ENCODE measurements at regions not wholly inside any gene's neighbourhood (a gene's known extent, or its start where the extent isn't known, plus 50 kb on each side); places are given as distances from the start of the nearest gene placed in this dataset.
"Not testable (repeated sequence)": the region's sequence is repeated elsewhere in the genome, so short reads cannot be mapped to it uniquely, and the experiment has no call there.

- H3K27ac ChIP-seq (ENCODE audit: insufficient read depth, low read length, poor library complexity, severe bottlenecking), result no peak overlapping the region
- H3K27me3 ChIP-seq (replicated peaks; ENCODE audit: control insufficient read depth, insufficient read depth, low read length, poor library complexity, severe bottlenecking), result no peaks in the 10 kb centered on the region
- H3K9me3 ChIP-seq (ENCODE audit: control insufficient read depth, low read length), result no peaks in the 10 kb centered on the region
- H3K4me3 ChIP-seq (ENCODE audit: insufficient read depth, low read depth, low read length, poor library complexity, severe bottlenecking), result no peak overlapping the region
- no peaks in the 10 kb centered on the region for H3K4me1 ChIP-seq (ENCODE audit: control insufficient read depth, insufficient read depth, low read length, poor library complexity, severe bottlenecking)
- DNase-seq, result no peak
- H3K36me3 ChIP-seq (ENCODE audit: control insufficient read depth, insufficient read depth, low read length), result no peaks in the 10 kb centered on the region
Measured at GRCh38 chr7:69365651-69366192, 232.6 kb upstream of the AUTS2 start.

DNA sequence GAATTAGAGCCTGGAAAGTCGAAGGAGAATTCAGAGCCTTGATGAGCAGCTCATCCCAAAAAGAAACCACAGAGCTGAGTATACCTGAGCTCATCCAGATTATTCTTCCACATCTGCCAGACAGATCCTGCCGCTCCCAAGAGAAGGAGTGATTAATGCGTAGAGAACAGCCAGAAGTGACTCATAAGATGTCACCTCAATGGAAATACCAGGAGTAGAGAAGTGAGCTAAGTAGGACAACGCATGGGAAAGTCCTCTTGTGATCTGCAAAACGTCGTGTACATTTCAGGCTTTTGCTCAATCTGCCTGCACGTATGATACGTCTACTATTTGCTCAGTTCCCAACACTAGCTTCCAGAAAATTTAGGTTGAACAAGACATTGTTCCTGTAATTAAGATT, 230.5 kb upstream of the AUTS2 start:
- no peak for DNase-seq
- Histone ChIP-seq H3K4me1 (ENCODE audit: control insufficient read depth, insufficient read depth, low read length, poor library complexity, severe bottlenecking) (no peaks in the 10 kb centered on the region), H3K9me3 (ENCODE audit: control insufficient read depth, low read length) (no peaks in the 10 kb centered on the region), H3K36me3 (ENCODE audit: control insufficient read depth, insufficient read depth, low read length) (no peaks in the 10 kb centered on the region), H3K27ac (ENCODE audit: insufficient read depth, low read length, poor library complexity, severe bottlenecking) (no peak overlapping the region), H3K4me3 (ENCODE audit: insufficient read depth, low read depth, low read length, poor library complexity, severe bottlenecking) (no peak overlapping the region), H3K27me3 (replicated peaks; ENCODE audit: control insufficient read depth, insufficient read depth, low read length, poor library complexity, severe bottlenecking) (no peaks in the 10 kb centered on the region)

DNA sequence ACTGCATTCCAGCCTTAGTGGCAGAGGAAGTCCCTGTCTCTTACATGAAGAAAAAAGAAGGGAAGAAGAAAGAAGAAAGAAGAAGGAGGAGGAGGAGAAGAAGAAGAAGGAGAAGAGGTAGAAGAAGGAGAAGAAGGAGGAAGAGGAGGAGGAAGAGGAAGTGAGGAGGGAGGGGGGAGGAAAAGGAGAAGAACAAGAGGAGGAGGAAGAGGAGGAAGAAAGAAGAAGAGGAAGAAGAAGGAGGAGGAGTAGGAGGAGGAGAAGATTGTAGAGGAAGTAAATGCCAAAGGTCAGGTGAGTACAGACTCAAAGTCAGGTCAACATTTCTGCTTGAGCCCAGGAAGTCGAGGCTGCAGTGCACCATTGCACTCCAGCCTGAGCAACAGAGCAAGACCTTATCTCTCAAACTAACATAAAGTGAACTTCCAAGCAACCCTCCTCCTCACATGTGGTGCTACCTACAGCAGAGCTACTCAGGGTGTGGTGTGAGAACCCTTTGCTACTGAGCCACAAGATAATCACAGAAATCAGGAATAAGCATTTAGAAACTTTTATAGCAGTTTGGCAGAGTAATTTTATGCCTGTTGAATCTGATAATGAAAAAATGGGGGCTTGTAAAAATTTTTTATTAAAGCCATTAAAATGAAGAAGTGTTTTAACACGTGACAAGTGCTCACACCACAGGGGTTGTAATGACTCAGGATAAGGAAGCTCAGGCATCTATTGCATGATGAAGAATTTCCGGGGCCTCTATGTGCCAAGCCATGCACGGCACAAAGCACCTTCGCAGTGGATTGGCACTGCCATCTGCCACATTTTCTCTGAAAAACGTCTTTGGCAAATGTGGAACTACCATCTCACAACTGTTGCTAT, 224.9 kb upstream of the AUTS2 start:
- no peak for DNase-seq
- Histone ChIP-seq H3K27me3 (replicated peaks; ENCODE audit: control insufficient read depth, insufficient read depth, low read length, poor library complexity, severe bottlenecking) (no peaks in the 10 kb centered on the region), H3K4me3 (ENCODE audit: insufficient read depth, low read depth, low read length, poor library complexity, severe bottlenecking) (no peak overlapping the region), H3K27ac (ENCODE audit: insufficient read depth, low read length, poor library complexity, severe bottlenecking) (no peak overlapping the region), H3K4me1 (ENCODE audit: control insufficient read depth, insufficient read depth, low read length, poor library complexity, severe bottlenecking) (no peaks in the 10 kb centered on the region), H3K9me3 (ENCODE audit: control insufficient read depth, low read length) (no peaks in the 10 kb centered on the region), H3K36me3 (ENCODE audit: control insufficient read depth, insufficient read depth, low read length) (no peaks in the 10 kb centered on the region)

DNA sequence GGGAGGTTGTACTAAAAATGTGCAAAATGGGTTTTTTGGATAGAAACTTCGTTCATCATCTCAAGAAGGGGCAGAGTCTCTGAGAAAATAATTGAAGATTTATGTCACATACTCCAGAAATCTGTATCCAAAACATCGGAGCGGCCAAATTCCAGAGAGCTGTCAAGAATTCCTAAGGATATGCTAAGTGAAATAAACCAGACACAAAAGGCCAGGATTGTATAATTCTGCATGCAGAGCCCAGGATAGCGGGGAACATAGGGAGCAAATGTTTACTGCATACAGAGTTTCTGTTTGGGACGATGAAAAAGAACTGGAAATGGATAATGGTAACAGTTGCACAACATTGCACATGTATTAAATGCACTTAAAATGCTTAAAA, 224.2 kb upstream of the AUTS2 start:
- Histone ChIP-seq H3K27me3 (replicated peaks; ENCODE audit: control insufficient read depth, insufficient read depth, low read length, poor library complexity, severe bottlenecking) (no peaks in the 10 kb centered on the region), H3K4me3 (ENCODE audit: insufficient read depth, low read depth, low read length, poor library complexity, severe bottlenecking) (no peak overlapping the region), H3K9me3 (ENCODE audit: control insufficient read depth, low read length) (no peaks in the 10 kb centered on the region), H3K4me1 (ENCODE audit: control insufficient read depth, insufficient read depth, low read length, poor library complexity, severe bottlenecking) (no peaks in the 10 kb centered on the region), H3K27ac (ENCODE audit: insufficient read depth, low read length, poor library complexity, severe bottlenecking) (no peak overlapping the region), H3K36me3 (ENCODE audit: control insufficient read depth, insufficient read depth, low read length) (no peaks in the 10 kb centered on the region)
- DNase-seq, result no peak

GRCh38 chr7:69377191-69377590, 221.1 kb upstream of the AUTS2 start:
- no peak overlapping the region for H3K4me3 ChIP-seq (ENCODE audit: insufficient read depth, low read depth, low read length, poor library complexity, severe bottlenecking)
- H3K27me3 ChIP-seq (replicated peaks; ENCODE audit: control insufficient read depth, insufficient read depth, low read length, poor library complexity, severe bottlenecking), result no peaks in the 10 kb centered on the region
- DNase-seq, result no peak
- no peaks in the 10 kb centered on the region for H3K36me3 ChIP-seq (ENCODE audit: control insufficient read depth, insufficient read depth, low read length)
- no peak overlapping the region for H3K27ac ChIP-seq (ENCODE audit: insufficient read depth, low read length, poor library complexity, severe bottlenecking)
- no peaks in the 10 kb centered on the region for H3K4me1 ChIP-seq (ENCODE audit: control insufficient read depth, insufficient read depth, low read length, poor library complexity, severe bottlenecking)
- H3K9me3 ChIP-seq (ENCODE audit: control insufficient read depth, low read length), result no peaks in the 10 kb centered on the region

- no peaks in the 10 kb centered on the region for H3K36me3 ChIP-seq (ENCODE audit: control insufficient read depth, insufficient read depth, low read length)
- no peaks in the 10 kb centered on the region for H3K9me3 ChIP-seq (ENCODE audit: control insufficient read depth, low read length)
- H3K4me3 ChIP-seq (ENCODE audit: insufficient read depth, low read depth, low read length, poor library complexity, severe bottlenecking), result no peak overlapping the region
- no peaks in the 10 kb centered on the region for H3K27me3 ChIP-seq (replicated peaks; ENCODE audit: control insufficient read depth, insufficient read depth, low read length, poor library complexity, severe bottlenecking)
- H3K27ac ChIP-seq (ENCODE audit: insufficient read depth, low read length, poor library complexity, severe bottlenecking), result no peak overlapping the region
- H3K4me1 ChIP-seq (ENCODE audit: control insufficient read depth, insufficient read depth, low read length, poor library complexity, severe bottlenecking), result no peaks in the 10 kb centered on the region
- no peak for DNase-seq
Measured at GRCh38 chr7:69388452-69389137, 209.7 kb upstream of the AUTS2 start.

DNA sequence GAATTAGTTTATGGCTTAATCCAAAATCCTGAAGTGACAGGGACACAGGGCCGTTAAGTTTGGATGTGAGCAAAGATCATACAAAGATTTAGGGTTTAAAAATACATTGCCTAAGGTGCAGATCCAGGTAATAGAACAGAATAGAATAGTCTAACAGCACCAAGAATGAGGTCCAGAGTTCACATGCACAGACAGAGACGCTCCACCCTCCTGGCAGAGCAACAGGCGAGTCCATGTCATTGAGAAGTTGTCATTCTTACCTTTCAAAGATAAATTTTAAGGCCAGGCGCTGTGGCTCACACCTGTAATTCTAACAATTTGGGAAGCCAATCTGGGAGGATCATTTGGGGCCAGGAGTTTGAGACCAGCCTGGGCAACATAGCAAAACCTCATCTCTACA, 209.1 kb upstream of the AUTS2 start:
- Histone ChIP-seq H3K36me3 (ENCODE audit: control insufficient read depth, insufficient read depth, low read length) (no peaks in the 10 kb centered on the region), H3K9me3 (ENCODE audit: control insufficient read depth, low read length) (no peaks in the 10 kb centered on the region), H3K27me3 (replicated peaks; ENCODE audit: control insufficient read depth, insufficient read depth, low read length, poor library complexity, severe bottlenecking) (no peaks in the 10 kb centered on the region), H3K4me1 (ENCODE audit: control insufficient read depth, insufficient read depth, low read length, poor library complexity, severe bottlenecking) (no peaks in the 10 kb centered on the region), H3K27ac (ENCODE audit: insufficient read depth, low read length, poor library complexity, severe bottlenecking) (no peak overlapping the region), H3K4me3 (ENCODE audit: insufficient read depth, low read depth, low read length, poor library complexity, severe bottlenecking) (no peak overlapping the region)
- no peak for DNase-seq

GRCh38 chr7:69393912-69394311, 204.4 kb upstream of the AUTS2 start:
- not testable (repeated sequence) for H3K9me3 ChIP-seq (ENCODE audit: control insufficient read depth, low read length); H3K4me3 ChIP-seq (ENCODE audit: insufficient read depth, low read depth, low read length, poor library complexity, severe bottlenecking); H3K36me3 ChIP-seq (ENCODE audit: control insufficient read depth, insufficient read depth, low read length); H3K27me3 ChIP-seq (replicated peaks; ENCODE audit: control insufficient read depth, insufficient read depth, low read length, poor library complexity, severe bottlenecking); DNase-seq; H3K27ac ChIP-seq (ENCODE audit: insufficient read depth, low read length, poor library complexity, severe bottlenecking); H3K4me1 ChIP-seq (ENCODE audit: control insufficient read depth, insufficient read depth, low read length, poor library complexity, severe bottlenecking)

- Histone ChIP-seq H3K4me1 (ENCODE audit: control insufficient read depth, insufficient read depth, low read length, poor library complexity, severe bottlenecking) (no peaks in the 10 kb centered on the region), H3K4me3 (ENCODE audit: insufficient read depth, low read depth, low read length, poor library complexity, severe bottlenecking) (no peak overlapping the region), H3K9me3 (ENCODE audit: control insufficient read depth, low read length) (no peaks in the 10 kb centered on the region), H3K36me3 (ENCODE audit: control insufficient read depth, insufficient read depth, low read length) (no peaks in the 10 kb centered on the region), H3K27ac (ENCODE audit: insufficient read depth, low read length, poor library complexity, severe bottlenecking) (no peak overlapping the region), H3K27me3 (replicated peaks; ENCODE audit: control insufficient read depth, insufficient read depth, low read length, poor library complexity, severe bottlenecking) (no peaks in the 10 kb centered on the region)
- DNase-seq, result no peak
Measured at GRCh38 chr7:69395061-69395714, 203.1 kb upstream of the AUTS2 start.

DNA sequence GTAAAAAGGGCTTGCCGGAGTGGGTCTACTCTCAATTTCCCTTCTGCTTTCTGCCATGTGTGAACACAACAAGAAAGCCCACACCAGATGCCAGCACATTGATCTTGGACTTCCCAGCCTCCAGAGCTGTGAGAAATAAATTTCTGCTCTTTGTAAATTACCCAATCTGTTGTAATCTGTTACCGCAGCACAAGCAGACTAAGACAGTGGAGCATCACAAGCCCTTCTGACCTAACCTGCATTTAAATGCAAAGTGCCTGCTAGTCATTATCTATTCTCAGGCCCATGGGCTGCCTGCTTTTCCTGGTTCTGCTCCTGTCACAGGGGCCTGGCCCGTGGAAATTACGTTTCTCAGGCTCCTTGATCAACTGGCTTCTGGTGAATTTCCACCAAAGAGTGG, 199.3 kb upstream of the AUTS2 start:
- no peak for DNase-seq
- no peak overlapping the region for H3K27ac ChIP-seq (ENCODE audit: insufficient read depth, low read length, poor library complexity, severe bottlenecking)
- no peak overlapping the region for H3K4me3 ChIP-seq (ENCODE audit: insufficient read depth, low read depth, low read length, poor library complexity, severe bottlenecking)
- no peaks in the 10 kb centered on the region for H3K27me3 ChIP-seq (replicated peaks; ENCODE audit: control insufficient read depth, insufficient read depth, low read length, poor library complexity, severe bottlenecking)
- H3K9me3 ChIP-seq (ENCODE audit: control insufficient read depth, low read length), result no peaks in the 10 kb centered on the region
- no peaks in the 10 kb centered on the region for H3K4me1 ChIP-seq (ENCODE audit: control insufficient read depth, insufficient read depth, low read length, poor library complexity, severe bottlenecking)
- no peaks in the 10 kb centered on the region for H3K36me3 ChIP-seq (ENCODE audit: control insufficient read depth, insufficient read depth, low read length)
